ENCODE measurements at regions not wholly inside any gene's neighbourhood (a gene's known extent, or its start where the extent isn't known, plus 50 kb on each side); places are given as distances from the start of the nearest gene placed in this dataset.

DNA sequence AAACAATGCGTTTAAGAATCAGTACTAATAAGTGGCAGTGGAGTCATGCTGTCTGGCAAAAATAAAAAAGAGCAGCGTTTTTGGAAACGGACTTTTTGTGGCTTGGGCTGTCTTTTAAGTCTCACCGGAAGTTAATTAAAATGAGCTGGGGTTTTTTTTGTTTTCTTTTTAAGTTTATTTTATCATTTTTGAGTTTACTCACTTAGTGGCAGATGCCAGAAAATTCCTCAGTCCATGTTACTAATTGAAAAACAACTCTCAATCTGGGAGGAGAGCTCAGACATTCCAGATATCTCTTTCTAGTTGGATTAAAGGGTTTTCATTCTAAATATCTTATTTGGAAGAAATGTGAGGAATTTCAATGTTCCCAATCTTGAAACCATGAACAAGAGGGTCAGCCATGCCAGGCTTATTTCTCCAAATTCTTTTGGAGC lies 133.8 kb upstream of the AGR3 start:
- TF ChIP-seq EZH2 (IDR thresholded peaks at IDR 0.05; ENCODE audit: insufficient read depth, poor library complexity, severe bottlenecking) (no peak), EZH2phosphoT487 (IDR thresholded peaks at IDR 0.05; ENCODE audit: insufficient read depth, low read depth) (no peak)
- Histone ChIP-seq H3K9me2 (ENCODE audit: insufficient read depth) (no peaks in the 10 kb centered on the region), H3F3A (ENCODE audit: insufficient read depth) (0 out of 2 replicates have a peak, but pooled peaks cover 7% of the 10 kb centered on the region), H3K36me3 (ENCODE audit: low read depth) (no peaks in the 10 kb centered on the region), H3K27me3 (replicated peaks; ENCODE audit: insufficient read depth) (no peaks in the 10 kb centered on the region), H3K79me2 (ENCODE audit: insufficient read depth) (no peaks in the 10 kb centered on the region), H2AFZ (peak overlapping the region; percentile 82), H3K4me2 (ENCODE audit: unreplicated experiment) (peak overlapping the region; percentile 58), H3K27ac (peak overlapping the region; percentile 63), H3K9ac (peak overlapping the region; percentile 58), H3K9me3 (ENCODE audit: low read depth) (no peaks in the 10 kb centered on the region), H3K4me1 (ENCODE audit: insufficient read depth) (peaks cover 29% of the 10 kb centered on the region), H3K4me3 (no peak overlapping the region; the same call in 1 of the 2 replicates), H4K20me1 (ENCODE audit: insufficient read depth) (no peaks in the 10 kb centered on the region)
- in situ Hi-C loops (cut with MboI) = no loop called here
- peak; percentile 71 for DNase-seq
- 3 to 4% methylated on average over 4 of the region's 4 CpGs for WGBS, 2 experiments (ENCODE audit: low coverage in 1 of 2, low lambda C conversion rate in 2 of 2, missing lambda C conversion rate in 2 of 2)

DNA sequence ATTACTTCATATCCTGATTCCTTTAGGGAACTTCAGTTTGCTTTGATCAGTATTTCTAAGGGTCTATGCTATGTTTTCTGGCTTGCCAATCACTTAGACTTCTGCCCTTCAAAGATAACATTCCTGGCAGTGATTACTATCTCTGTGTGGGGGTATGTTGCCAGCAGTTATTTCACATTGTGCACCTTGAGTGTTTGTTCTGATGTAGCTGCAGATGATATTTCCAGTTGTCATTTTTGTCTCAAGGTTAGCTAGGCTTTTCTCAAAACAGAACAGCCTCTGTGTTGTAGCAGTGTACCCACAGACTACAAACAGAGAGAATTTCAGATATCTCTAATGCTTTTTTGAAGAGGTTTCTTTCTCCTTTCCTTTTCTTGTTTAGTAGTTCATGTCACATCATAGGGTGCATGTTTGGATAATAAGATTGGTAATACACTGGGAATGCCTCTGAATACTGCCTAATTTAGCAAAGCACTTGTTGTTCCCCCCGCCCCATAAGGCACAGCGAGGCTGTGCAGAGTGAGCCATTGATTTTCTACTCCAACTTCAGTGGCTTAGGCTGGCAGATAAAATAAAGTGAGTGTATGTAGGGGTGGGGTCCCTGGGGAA lies 134.7 kb upstream of the AGR3 start:
- in situ Hi-C loops (cut with MboI) = no loop called here
- Histone ChIP-seq H3K9ac (no peak overlapping the region), H3K79me2 (ENCODE audit: insufficient read depth) (no peaks in the 10 kb centered on the region), H3F3A (ENCODE audit: insufficient read depth) (0 out of 2 replicates have a peak, but pooled peaks cover 7% of the 10 kb centered on the region), H3K4me2 (ENCODE audit: unreplicated experiment) (no peak overlapping the region), H3K27me3 (replicated peaks; ENCODE audit: insufficient read depth) (no peaks in the 10 kb centered on the region), H3K4me3 (no peak overlapping the region), H2AFZ (peak overlapping the region; percentile 21), H3K9me2 (ENCODE audit: insufficient read depth) (no peaks in the 10 kb centered on the region), H3K4me1 (ENCODE audit: insufficient read depth) (peaks cover 36% of the 10 kb centered on the region), H3K9me3 (ENCODE audit: low read depth) (no peaks in the 10 kb centered on the region), H3K27ac (no peak overlapping the region), H4K20me1 (ENCODE audit: insufficient read depth) (no peaks in the 10 kb centered on the region), H3K36me3 (ENCODE audit: low read depth) (no peaks in the 10 kb centered on the region)
- DNase-seq = no peak
- TF ChIP-seq EZH2 (IDR thresholded peaks at IDR 0.05; ENCODE audit: insufficient read depth, poor library complexity, severe bottlenecking) (no peak), EZH2phosphoT487 (IDR thresholded peaks at IDR 0.05; ENCODE audit: insufficient read depth, low read depth) (no peak)
- 74 to 86% methylated on average over 2 of the region's 2 CpGs for WGBS, 2 experiments (ENCODE audit: low coverage in 1 of 2, low lambda C conversion rate in 2 of 2, missing lambda C conversion rate in 2 of 2)

DNA sequence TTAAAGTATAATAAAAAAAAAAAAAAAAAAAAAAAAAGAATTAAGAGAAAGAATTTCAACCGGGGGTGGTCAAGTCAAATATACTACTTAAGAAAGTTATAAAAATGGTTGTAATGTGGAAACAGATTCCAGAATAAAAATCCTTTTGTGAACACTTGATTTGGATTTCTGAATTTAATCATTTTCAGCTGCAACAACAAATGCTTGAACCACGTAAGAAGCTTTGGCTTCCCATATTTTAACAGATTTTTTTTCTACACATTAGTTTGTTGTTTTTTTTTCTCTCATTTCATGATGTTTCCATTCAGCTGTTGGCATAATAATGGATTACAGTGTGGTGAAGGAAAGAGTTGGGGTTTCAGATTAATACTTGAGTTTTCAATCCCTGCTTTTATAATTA lies 137.3 kb upstream of the AGR3 start:
- no peak for TF ChIP-seq EZH2phosphoT487 (IDR thresholded peaks at IDR 0.05; ENCODE audit: insufficient read depth, low read depth)
- Histone ChIP-seq H4K20me1 (ENCODE audit: insufficient read depth) (no peaks in the 10 kb centered on the region), H3K9me3 (ENCODE audit: low read depth) (no peaks in the 10 kb centered on the region), H3K27ac (no peak overlapping the region), H3K9me2 (ENCODE audit: insufficient read depth) (no peaks in the 10 kb centered on the region), H3F3A (ENCODE audit: insufficient read depth) (0 out of 2 replicates have a peak, but pooled peaks cover 7% of the 10 kb centered on the region), H3K36me3 (ENCODE audit: low read depth) (no peaks in the 10 kb centered on the region), H3K4me1 (ENCODE audit: insufficient read depth) (peaks cover 29% of the 10 kb centered on the region), H3K79me2 (ENCODE audit: insufficient read depth) (no peaks in the 10 kb centered on the region), H3K4me3 (no peak overlapping the region), H3K4me2 (ENCODE audit: unreplicated experiment) (no peak overlapping the region), H3K27me3 (replicated peaks; ENCODE audit: insufficient read depth) (no peaks in the 10 kb centered on the region), H2AFZ (no peak overlapping the region), H3K9ac (no peak overlapping the region)
- in situ Hi-C loops (cut with MboI) = no loop called here
- WGBS, 2 experiments (ENCODE audit: low coverage in 1 of 2, low lambda C conversion rate in 2 of 2, missing lambda C conversion rate in 2 of 2) = 43 to 44% methylated on average over 2 of the region's 2 CpGs
- no peak for DNase-seq

DNA sequence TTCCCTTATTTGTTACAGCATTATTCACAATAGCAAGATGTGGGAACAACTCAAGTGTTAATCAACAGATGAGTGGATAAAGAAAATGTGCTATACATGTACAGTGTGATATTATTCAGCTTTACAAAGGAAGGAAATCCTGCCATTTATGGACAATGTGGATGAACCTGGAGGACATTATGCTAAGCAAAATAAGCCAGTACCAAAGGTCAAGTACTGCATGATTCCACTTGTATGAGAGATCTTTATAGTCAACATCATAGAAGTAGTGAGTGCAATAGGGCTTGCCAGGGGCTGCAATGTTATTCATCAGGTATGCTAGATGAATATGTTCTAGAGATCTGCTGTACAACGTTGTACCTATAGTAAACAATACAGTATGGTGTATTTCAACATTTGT lies 138.5 kb upstream of the AGR3 start:
- in situ Hi-C loops (cut with MboI) = no loop called here
- Histone ChIP-seq H3K4me3 (no peak overlapping the region), H3K36me3 (ENCODE audit: low read depth) (no peaks in the 10 kb centered on the region), H3F3A (ENCODE audit: insufficient read depth) (0 out of 2 replicates have a peak, but pooled peaks cover 5% of the 10 kb centered on the region), H3K27ac (no peak overlapping the region), H3K9me3 (ENCODE audit: low read depth) (no peaks in the 10 kb centered on the region), H4K20me1 (ENCODE audit: insufficient read depth) (no peaks in the 10 kb centered on the region), H3K4me1 (ENCODE audit: insufficient read depth) (peaks cover 23% of the 10 kb centered on the region), H3K79me2 (ENCODE audit: insufficient read depth) (no peaks in the 10 kb centered on the region), H3K9me2 (ENCODE audit: insufficient read depth) (no peaks in the 10 kb centered on the region), H2AFZ (no peak overlapping the region), H3K9ac (no peak overlapping the region), H3K4me2 (ENCODE audit: unreplicated experiment) (no peak overlapping the region), H3K27me3 (replicated peaks; ENCODE audit: insufficient read depth) (no peaks in the 10 kb centered on the region)
- no peak for DNase-seq
- TF ChIP-seq EZH2 (IDR thresholded peaks at IDR 0.05; ENCODE audit: insufficient read depth, poor library complexity, severe bottlenecking) (no peak), EZH2phosphoT487 (IDR thresholded peaks at IDR 0.05; ENCODE audit: insufficient read depth, low read depth) (no peak)
- WGBS, 2 experiments (ENCODE audit: low coverage in 1 of 2, low lambda C conversion rate in 2 of 2, missing lambda C conversion rate in 2 of 2) = 69 to 80% methylated on average over 1 of the region's 1 CpG
